ENCODE measurements at regions not wholly inside any gene's neighbourhood (a gene's known extent, or its start where the extent isn't known, plus 50 kb on each side); places are given as distances from the start of the nearest gene placed in this dataset.
A peak's percentile ranks its signal among the peaks of the same experiment; 100 is the strongest.
"Not testable (repeated sequence)": the region's sequence is repeated elsewhere in the genome, so short reads cannot be mapped to it uniquely, and the experiment has no call there.

DNA sequence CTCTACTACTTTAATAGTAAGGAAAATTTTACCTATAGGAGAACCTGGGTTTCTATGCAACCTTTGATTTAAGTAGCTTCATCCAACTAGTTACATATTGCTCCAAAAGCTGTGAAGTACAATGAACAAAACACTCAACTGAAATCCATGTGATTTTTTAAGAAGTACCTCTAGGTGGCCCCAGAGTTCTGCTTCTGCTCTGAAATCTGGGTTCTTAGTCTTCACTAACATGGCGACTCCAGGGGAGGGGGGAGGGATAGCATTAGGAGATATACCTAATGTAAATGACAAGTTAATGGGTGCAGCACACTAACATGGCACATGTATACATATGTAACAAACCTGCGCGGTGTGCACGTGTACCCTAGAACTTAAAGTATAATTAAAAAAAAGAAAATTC, 73.4 kb upstream of the MAGEB2 start:
- H3K27ac ChIP-seq: no peak overlapping the region
- H3K36me3 ChIP-seq: no peaks in the 10 kb centered on the region
- no peak for DNase-seq
- H3K27me3 ChIP-seq: no peaks in the 10 kb centered on the region
- no peaks in the 10 kb centered on the region for H3K4me1 ChIP-seq
- H3K9me3 ChIP-seq: no peaks in the 10 kb centered on the region
- WGBS, 2 donors: 20 to 29% methylated on average over 4 of the region's 4 CpGs
- no peak overlapping the region for H3K4me3 ChIP-seq (replicated peaks in 1 of 3)
- TF ChIP-seq POLR2A (IDR thresholded peaks at IDR 0.05): no peak
- TF ChIP-seq, protein P1, sequence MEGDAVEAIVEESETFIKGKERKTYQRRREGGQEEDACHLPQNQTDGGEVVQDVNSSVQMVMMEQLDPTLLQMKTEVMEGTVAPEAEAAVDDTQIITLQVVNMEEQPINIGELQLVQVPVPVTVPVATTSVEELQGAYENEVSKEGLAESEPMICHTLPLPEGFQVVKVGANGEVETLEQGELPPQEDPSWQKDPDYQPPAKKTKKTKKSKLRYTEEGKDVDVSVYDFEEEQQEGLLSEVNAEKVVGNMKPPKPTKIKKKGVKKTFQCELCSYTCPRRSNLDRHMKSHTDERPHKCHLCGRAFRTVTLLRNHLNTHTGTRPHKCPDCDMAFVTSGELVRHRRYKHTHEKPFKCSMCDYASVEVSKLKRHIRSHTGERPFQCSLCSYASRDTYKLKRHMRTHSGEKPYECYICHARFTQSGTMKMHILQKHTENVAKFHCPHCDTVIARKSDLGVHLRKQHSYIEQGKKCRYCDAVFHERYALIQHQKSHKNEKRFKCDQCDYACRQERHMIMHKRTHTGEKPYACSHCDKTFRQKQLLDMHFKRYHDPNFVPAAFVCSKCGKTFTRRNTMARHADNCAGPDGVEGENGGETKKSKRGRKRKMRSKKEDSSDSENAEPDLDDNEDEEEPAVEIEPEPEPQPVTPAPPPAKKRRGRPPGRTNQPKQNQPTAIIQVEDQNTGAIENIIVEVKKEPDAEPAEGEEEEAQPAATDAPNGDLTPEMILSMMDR (IDR thresholded peaks at IDR 0.05): peak in 1 of 6 experiments; percentile 18
- intact Hi-C loops (cut with DNase I): no loop called here

DNA sequence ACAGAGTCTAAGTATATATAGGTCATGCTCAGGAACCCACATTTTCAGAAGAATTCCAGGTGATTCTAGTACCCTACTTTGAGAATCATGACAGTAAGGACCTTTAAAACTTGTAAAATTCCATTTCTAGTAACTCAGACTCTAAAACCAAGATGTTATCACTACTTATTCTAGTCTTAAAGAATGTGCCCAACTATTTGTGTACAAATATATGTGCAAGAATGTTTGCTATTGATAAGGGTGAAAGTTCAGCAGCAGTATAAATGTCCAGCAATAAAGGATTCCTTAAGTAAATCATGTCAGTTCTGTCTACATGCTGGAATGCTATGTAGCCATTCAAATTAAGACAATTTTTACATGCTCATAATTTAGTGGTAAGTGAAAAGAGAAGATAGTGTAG, 71.1 kb upstream of the MAGEB2 start:
- no peaks in the 10 kb centered on the region for H3K4me1 ChIP-seq
- no peak overlapping the region for H3K27ac ChIP-seq
- TF ChIP-seq POLR2A (IDR thresholded peaks at IDR 0.05): no peak
- TF ChIP-seq, protein P1 (IDR thresholded peaks at IDR 0.05): no peak
- H3K9me3 ChIP-seq: no peaks in the 10 kb centered on the region
- no peak overlapping the region for H3K4me3 ChIP-seq (replicated peaks in 1 of 3)
- DNase-seq: no peak
- no peaks in the 10 kb centered on the region for H3K27me3 ChIP-seq
- intact Hi-C loops (cut with DNase I): no loop called here
- H3K36me3 ChIP-seq: no peaks in the 10 kb centered on the region

DNA sequence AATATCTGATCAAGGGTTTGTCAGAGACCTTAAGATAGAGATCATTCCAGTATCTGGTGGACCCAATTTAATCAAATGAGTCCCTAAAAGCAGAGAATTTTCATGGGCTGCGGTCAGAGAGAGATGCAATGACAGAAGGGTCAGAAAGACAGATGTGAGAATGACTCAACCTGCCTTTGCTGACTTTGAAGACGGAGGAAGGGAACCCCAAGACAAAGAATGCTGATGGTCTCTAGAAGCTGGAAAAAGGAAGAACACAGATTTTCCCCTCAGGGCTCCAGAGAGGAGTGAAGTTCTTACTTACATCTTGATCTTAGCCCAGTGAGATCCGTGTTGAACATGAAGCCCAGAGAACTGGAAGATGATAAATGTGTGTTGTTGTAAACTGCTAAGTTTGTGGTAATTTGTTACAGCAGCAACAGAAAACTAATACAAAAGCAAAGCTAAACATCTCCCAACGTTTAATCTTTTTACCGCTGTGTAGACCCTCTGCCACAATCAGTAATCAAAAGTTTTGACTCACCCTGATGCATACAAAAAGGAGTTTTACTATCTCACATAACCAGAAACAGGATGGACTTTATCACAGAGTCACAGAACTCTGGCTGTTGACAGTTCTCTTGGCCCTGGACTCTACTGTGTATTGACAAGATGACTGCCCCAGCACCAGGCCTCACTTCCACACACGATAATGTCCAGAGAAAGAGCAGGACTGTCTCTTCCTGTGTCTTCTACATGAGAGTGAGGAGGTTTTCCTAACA, 70.2 kb upstream of the MAGEB2 start:
- no peak overlapping the region for H3K27ac ChIP-seq
- no peak overlapping the region for H3K4me3 ChIP-seq (replicated peaks in 1 of 3)
- TF ChIP-seq, protein P1 (IDR thresholded peaks at IDR 0.05): no peak
- TF ChIP-seq POLR2A (IDR thresholded peaks at IDR 0.05): no peak
- WGBS, 2 donors: 89 to 90% methylated on average over 6 of the region's 6 CpGs
- H3K36me3 ChIP-seq: no peaks in the 10 kb centered on the region
- H3K4me1 ChIP-seq: no peaks in the 10 kb centered on the region
- intact Hi-C loops (cut with DNase I): no loop called here
- DNase-seq: no peak
- H3K9me3 ChIP-seq: no peaks in the 10 kb centered on the region
- no peaks in the 10 kb centered on the region for H3K27me3 ChIP-seq

DNA sequence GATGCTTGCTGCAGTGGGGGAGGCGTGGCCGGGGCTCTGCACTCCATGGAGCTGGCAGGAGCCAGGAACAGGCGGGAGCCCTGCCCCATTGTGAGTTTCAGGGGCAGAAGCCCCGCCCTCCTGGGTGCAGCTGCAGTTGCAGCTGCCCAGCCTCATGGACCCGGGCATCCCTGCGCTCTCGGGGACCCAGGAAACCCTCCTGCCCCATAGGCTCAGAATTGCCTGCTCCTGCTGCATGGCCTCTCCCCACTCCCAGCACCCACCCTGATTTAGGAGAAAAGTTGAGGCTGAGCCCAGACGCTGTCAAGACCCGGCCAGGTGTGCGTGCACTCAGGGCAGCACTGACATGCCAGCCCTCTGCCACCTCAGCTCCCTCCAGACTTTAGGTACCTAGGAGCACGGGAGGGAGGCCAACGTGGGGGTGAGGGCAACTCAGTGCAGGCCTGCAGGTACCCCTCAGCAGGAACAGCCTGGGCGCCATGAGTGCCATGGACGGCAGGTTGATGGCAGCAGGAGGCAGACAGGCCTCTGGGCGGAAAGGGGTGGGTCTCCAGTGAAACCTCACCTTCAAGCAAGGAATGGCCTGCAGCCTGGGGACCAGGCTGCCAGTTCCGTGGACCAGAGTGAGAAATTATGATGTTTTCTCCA, 67.2 kb upstream of the MAGEB2 start:
- Histone ChIP-seq H3K4me3 (replicated peaks in 1 of 3) (no peak overlapping the region), H3K9me3 (no peaks in the 10 kb centered on the region), H3K27ac (no peak overlapping the region), H3K4me1 (no peaks in the 10 kb centered on the region), H3K27me3 (no peaks in the 10 kb centered on the region), H3K36me3 (no peaks in the 10 kb centered on the region)
- WGBS, 2 donors: 88% methylated on average over 4 of the region's 16 CpGs; no CpG with 5 or more reads in 1 of the 2 donors
- intact Hi-C loops (cut with DNase I): no loop called here
- no peak for DNase-seq
- TF ChIP-seq, protein P1 (IDR thresholded peaks at IDR 0.05): no peak
- no peak for TF ChIP-seq POLR2A (IDR thresholded peaks at IDR 0.05)

DNA sequence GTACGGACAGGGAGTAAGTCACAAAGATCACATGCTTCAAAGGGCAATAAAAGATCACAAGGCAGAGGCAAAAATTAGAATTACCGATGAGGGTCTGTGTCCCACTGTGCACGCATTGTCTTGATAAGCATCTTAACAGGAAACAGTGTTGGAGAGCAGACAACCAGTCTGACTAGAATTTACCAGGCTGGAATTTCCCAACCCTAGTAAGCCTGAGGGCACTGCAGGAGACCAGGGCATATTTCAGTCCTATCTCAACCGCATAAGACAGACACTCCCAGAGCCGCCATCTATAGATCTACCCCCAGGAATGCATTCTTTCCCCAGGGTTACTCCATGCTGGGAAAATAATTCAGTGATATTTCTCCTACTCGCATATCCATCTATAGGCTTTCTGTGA, 66.2 kb upstream of the MAGEB2 start:
- 81 to 85% methylated on average over 6 of the region's 6 CpGs for WGBS, 2 donors
- DNase-seq; H3K9me3 ChIP-seq; H3K27me3 ChIP-seq; H3K36me3 ChIP-seq; H3K4me1 ChIP-seq; H3K4me3 ChIP-seq (replicated peaks in 1 of 3); intact Hi-C loops (cut with DNase I); H3K27ac ChIP-seq: not testable (repeated sequence)

Measured in thyroid gland (tissue), 4 donors.